Thymus (tissue), 11 donors: ENCODE measurements at regions not wholly inside any gene's neighbourhood (a gene's known extent, or its start where the extent isn't known, plus 50 kb on each side); places are given as distances from the start of the nearest gene placed in this dataset.
"Not testable (repeated sequence)": the region's sequence is repeated elsewhere in the genome, so short reads cannot be mapped to it uniquely, and the experiment has no call there.

ENCODE experiments used
- DNase-seq, 9 donors: peaks; one replicate each; pipeline ENCODE4 v3.0.0-alpha.2; 2013; ENCODE audit warnings: low spot score in 9 of 9, low read depth in 6 of 9, missing footprints in 1 of 9
- H3K27ac ChIP-seq, 2 donors: one replicate each; pipeline ENCODE4 v1.5.1; 2013; ENCODE audit warnings: control low read depth in 1 of 2, low read depth in 1 of 2, low read length in 1 of 2, mild to moderate bottlenecking in 1 of 2, moderate library complexity in 1 of 2
- H3K27me3 ChIP-seq, 2 donors: one replicate each; pipeline ENCODE4 v1.5.1; 2013; ENCODE audit warnings: low read length in 1 of 2; ENCODE audit not compliant: control insufficient read depth in 2 of 2, insufficient read depth in 1 of 2
- H3K36me3 ChIP-seq, 2 donors: one replicate each; pipeline ENCODE4 v1.5.1; 2013; ENCODE audit warnings: low read length in 1 of 2, mild to moderate bottlenecking in 1 of 2, moderate library complexity in 1 of 2; ENCODE audit not compliant: control insufficient read depth in 2 of 2, insufficient read depth in 2 of 2
- H3K4me1 ChIP-seq, 2 donors: one replicate each; pipeline ENCODE4 v1.5.1; 2013; ENCODE audit warnings: low read length in 2 of 2; ENCODE audit not compliant: control insufficient read depth in 2 of 2, insufficient read depth in 2 of 2
- H3K4me3 ChIP-seq, 2 donors: one replicate each; pipeline ENCODE4 v1.5.1; 2013; ENCODE audit warnings: low read length in 2 of 2, control low read depth in 1 of 2, mild to moderate bottlenecking in 1 of 2
- H3K9me3 ChIP-seq, 2 donors: one replicate each; pipeline ENCODE4 v1.5.1; 2013; ENCODE audit warnings: low read length in 1 of 2, mild to moderate bottlenecking in 1 of 2; ENCODE audit not compliant: control insufficient read depth in 2 of 2, insufficient read depth in 1 of 2
- WGBS: extraction: QIAGEN DNeasy Blood & Tissue Kit; methylation state at CpG from one replicate; pipeline ENCODE4 v1.1.7; 2013; 5-methylcytosine and 5-hydroxymethylcytosine counted together
- donor health status: healthy.

DNA sequence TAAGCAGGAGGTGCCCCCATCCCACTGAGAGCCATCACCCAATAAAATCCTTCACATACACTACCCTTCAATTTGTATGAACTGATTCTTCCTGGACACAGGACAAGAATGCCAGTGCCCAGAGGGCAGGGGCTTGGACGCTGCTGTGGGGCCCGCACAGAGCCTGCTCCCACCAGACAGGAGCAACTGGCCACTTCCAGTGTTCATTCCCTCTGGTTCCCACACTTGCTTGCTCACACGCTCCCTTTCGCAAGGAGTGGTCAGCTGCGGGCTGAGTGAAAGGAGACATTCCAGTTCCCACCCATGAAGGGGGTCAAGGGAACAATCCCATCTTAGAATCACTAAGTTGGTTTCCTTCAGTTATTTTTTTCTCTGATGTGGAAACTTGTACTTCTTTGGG is 314.5 kb upstream of the ACO1 start:
- no peak for DNase-seq
- no peak overlapping the region for H3K27ac ChIP-seq
- H3K36me3 ChIP-seq: no peaks in the 10 kb centered on the region
- H3K9me3 ChIP-seq: no peaks in the 10 kb centered on the region
- over 99% methylated on average over 5 of the region's 5 CpGs for WGBS
- H3K27me3 ChIP-seq: no peaks in the 10 kb centered on the region
- no peak overlapping the region for H3K4me3 ChIP-seq
- no peaks in the 10 kb centered on the region for H3K4me1 ChIP-seq

DNA sequence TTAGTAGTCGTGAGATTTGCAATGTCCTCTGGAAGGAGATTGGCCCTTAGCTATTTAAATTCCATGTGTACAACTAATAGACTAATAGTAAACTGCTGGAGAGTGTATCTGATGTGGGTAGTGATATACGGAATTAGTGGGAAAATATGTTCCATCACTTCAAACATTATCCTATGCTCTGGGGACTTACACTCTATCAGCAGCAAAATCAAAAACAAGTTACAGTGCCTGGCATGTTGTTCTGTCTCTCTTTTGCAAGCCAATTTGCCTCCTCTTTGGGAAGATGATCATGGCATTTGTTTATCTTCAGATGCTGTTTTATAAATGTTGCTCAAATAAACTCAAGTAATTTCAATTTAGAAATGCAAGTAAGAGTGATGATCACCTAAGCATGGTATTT is 311.9 kb upstream of the ACO1 start:
- H3K4me1 ChIP-seq: no peaks in the 10 kb centered on the region
- no peak overlapping the region for H3K4me3 ChIP-seq
- H3K36me3 ChIP-seq: no peaks in the 10 kb centered on the region
- WGBS: 67% methylated on average over 2 of the region's 2 CpGs
- no peak for DNase-seq
- no peaks in the 10 kb centered on the region for H3K9me3 ChIP-seq
- no peaks in the 10 kb centered on the region for H3K27me3 ChIP-seq
- H3K27ac ChIP-seq: no peak overlapping the region

DNA sequence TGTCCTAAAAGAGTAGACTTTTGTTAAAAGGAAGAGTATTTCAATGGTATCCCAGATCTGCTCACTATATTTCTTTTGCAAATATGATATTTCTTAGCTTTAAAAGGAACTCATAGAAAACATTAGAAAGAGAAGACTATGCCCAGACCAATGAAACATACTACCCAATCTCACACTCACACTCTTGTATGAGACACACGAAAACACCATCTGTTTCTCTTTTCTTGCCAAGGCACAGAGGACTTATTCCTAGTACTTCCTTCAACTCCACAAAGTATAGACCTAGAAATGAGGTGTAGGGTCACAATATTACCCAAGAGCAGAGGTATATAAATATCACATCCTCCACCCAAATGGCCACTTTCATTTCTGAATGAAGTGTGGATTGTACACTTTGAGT is 292.4 kb upstream of the ACO1 start:
- Histone ChIP-seq H3K4me1 (no peaks in the 10 kb centered on the region), H3K36me3 (no peaks in the 10 kb centered on the region), H3K9me3 (no peaks in the 10 kb centered on the region), H3K27ac (no peak overlapping the region), H3K4me3 (no peak overlapping the region), H3K27me3 (no peaks in the 10 kb centered on the region)
- 87% methylated on average over 1 of the region's 1 CpG for WGBS
- no peak for DNase-seq

DNA sequence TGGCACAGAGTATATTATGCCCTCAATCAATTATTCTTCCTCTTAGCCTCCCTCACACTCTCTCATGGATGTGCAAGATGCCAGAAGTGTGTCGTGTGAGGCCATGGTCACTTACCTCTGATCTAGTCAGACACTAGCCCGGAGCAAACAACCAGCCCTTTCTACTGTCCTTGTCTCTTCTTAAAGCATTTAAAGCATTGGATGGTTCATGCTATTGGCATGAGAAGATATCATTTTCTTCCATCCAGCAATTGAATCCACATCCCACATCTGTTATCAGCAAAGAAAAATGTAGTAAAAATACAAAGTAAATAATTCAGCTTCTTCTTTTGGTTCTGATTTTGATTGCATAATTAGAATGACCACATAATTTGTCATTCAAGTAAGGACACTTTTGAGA is 267.2 kb upstream of the ACO1 start:
- DNase-seq: no peak

DNA sequence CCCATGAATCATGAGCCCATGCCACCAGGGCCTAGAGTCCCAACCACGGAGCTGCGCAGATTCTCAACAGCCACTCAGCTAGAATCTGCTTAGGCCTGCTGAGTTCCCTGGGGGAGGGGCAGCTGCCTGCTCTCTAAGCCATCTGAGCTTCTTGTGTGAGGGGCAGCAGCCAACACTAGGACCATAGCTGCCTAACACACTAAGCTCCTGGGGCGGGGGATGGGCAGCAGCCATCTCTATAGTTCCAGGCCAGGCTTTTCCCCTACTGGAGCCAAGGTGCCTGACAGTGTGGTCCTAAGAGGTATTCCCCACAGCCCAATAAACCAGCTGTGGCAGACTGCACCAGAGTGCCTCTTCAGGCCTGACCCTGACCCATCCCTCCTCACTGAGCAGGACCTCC is 255.9 kb upstream of the ACO1 start:
- peaks cover 0 to 11% of the 10 kb centered on the region in 2 donors for H3K9me3 ChIP-seq
- no peaks in the 10 kb centered on the region for H3K27me3 ChIP-seq
- 97% methylated on average over 3 of the region's 3 CpGs for WGBS

More for the DNA sequence above, 267.2 kb upstream of the ACO1 start:
- H3K27me3 ChIP-seq: no peaks in the 10 kb centered on the region
- no peaks in the 10 kb centered on the region for H3K36me3 ChIP-seq
- no peak overlapping the region for H3K4me3 ChIP-seq
- WGBS: 93% methylated on average over 2 of the region's 2 CpGs
- H3K27ac ChIP-seq: no peak overlapping the region
- no peaks in the 10 kb centered on the region for H3K4me1 ChIP-seq
- no peaks in the 10 kb centered on the region for H3K9me3 ChIP-seq

DNA sequence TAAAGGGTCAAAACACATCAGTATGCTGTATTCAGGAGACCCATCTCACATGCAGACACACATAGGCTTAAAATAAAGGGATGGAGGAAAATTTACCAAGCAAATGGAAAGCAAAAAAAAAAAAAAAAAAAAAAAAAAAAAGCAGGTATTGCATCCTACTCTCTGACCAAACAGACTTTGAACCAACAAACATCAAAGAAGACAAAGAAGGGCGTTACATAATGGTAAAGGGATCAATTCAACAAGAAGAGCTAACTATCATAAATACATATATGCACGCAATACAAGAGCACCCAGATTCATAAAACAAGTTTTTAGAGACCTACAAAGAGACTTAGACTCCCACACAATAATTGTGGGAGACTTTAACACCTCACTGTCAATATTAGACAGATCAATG is 253.7 kb upstream of the ACO1 start:
- H3K27ac ChIP-seq, H3K36me3 ChIP-seq, H3K4me3 ChIP-seq, DNase-seq, H3K27me3 ChIP-seq, H3K4me1 ChIP-seq: not testable (repeated sequence)
- WGBS: 71% methylated on average over 2 of the region's 2 CpGs
- peaks cover 0 to 11% of the 10 kb centered on the region in 2 donors for H3K9me3 ChIP-seq

More for the DNA sequence above, 255.9 kb upstream of the ACO1 start:
- H3K4me1 ChIP-seq: no peaks in the 10 kb centered on the region
- no peak overlapping the region for H3K27ac ChIP-seq
- no peaks in the 10 kb centered on the region for H3K36me3 ChIP-seq
- no peak for DNase-seq
- no peak overlapping the region for H3K4me3 ChIP-seq

DNA sequence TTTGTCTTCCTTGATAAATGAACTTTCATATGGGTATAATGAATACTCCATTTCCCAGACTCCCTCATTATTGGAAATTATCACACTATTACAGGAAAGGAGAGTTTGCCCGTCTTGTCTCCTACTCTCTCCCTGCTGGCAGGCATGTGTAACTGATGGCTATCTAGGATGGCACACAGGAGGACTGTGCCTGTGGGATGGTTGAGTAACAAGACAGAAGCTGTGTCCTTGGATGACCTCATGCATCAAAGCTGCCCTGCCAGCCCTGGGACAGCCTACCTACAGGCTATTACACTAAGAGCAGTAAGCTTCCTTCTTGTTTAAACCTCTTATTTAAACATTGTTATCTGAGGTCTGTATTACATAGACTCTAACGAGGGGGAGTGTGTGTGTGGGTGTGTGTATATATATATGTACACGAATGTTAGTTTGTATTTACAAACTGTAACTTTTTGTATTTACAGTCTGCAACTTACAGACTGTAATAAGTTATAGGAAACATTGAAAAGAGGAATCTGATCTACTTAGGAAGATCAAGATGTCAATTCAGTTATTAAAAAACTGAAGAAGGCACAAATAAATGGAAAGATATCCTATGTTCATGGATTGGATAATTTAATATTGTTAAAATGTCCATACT is 247.6 kb upstream of the ACO1 start:
- H3K4me3 ChIP-seq: no peak overlapping the region
- no peak overlapping the region for H3K27ac ChIP-seq
- H3K9me3 ChIP-seq: no peaks in the 10 kb centered on the region
- H3K36me3 ChIP-seq: no peaks in the 10 kb centered on the region
- 94% methylated on average over 3 of the region's 3 CpGs for WGBS
- H3K4me1 ChIP-seq: no peaks in the 10 kb centered on the region
- DNase-seq: no peak
- no peaks in the 10 kb centered on the region for H3K27me3 ChIP-seq

DNA sequence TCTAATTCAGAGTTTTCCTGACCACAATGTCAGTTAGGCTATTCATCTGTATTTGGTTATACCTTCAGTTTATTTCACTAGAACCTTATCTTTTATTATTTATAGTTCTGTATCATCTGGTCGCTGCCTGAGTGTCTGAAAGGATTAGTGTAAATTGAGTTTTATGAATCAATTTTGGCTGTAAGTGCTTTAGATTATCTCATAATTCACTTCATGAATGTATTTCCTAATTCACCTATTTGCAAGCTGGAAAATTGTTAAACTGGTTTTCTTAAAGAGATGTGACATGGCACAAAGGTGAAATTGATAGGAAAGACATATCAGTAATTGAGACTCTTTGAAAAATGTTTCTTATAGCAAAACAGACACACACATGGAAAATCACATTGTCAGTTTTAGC is 242.4 kb upstream of the ACO1 start:
- H3K27ac ChIP-seq: no peak overlapping the region
- H3K36me3 ChIP-seq: no peaks in the 10 kb centered on the region
- no peaks in the 10 kb centered on the region for H3K9me3 ChIP-seq
- no peak overlapping the region for H3K4me3 ChIP-seq
- H3K4me1 ChIP-seq: no peaks in the 10 kb centered on the region
- WGBS: 80% methylated on average over 1 of the region's 1 CpG
- no peaks in the 10 kb centered on the region for H3K27me3 ChIP-seq
- DNase-seq: no peak

DNA sequence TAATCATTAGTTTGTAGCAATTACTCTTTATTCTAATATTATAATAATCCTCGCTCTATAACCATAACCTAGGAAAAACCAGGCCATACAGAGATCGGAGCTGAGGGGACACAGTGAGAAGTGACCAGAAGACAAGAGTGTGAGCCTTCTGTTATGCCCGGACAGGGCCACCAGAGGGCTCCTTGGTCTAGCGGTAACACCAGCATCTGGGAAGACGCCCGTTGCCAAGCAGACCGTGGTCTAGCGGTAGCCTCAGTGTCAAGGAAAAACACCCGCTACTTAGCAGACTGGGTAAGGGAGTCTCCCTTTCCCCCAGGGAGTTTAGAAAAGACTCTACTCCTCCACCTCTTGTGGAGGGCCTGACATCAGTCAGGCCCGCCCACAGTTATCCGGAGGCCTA is 235.9 kb upstream of the ACO1 start:
- 91% methylated on average over 11 of the region's 11 CpGs for WGBS
- H3K4me3 ChIP-seq, H3K9me3 ChIP-seq, H3K4me1 ChIP-seq, H3K36me3 ChIP-seq, H3K27me3 ChIP-seq, H3K27ac ChIP-seq, DNase-seq: not testable (repeated sequence)

DNA sequence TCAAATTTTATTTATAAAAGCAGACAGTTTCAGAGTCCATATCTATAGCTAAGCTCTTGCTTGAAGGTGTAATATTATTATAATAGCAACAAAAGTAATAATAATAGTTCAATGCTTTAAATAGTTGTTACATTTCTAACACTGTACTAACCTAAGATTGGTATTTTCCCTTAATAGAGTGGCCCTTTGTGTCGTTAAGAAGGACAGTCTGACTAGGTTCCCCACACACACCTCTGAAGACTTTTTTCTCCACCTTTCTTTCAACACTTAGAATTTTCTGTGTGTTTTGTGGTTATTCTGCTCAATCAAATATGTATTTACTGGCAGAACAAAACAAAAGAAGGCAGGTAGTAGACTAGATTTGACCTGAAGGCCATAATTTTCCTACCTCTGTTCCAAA is 223.2 kb upstream of the ACO1 start:
- WGBS: 88% methylated on average over 1 of the region's 1 CpG
- H3K27ac ChIP-seq: no peak overlapping the region

More for the DNA sequence above, 223.2 kb upstream of the ACO1 start:
- Histone ChIP-seq H3K27me3 (no peaks in the 10 kb centered on the region), H3K4me3 (no peak overlapping the region), H3K4me1 (no peaks in the 10 kb centered on the region), H3K36me3 (no peaks in the 10 kb centered on the region), H3K9me3 (no peaks in the 10 kb centered on the region)
- DNase-seq: no peak
